OCI-LY7 (cell line): ENCODE measurements at regions not wholly inside any gene's neighbourhood (a gene's known extent, or its start where the extent isn't known, plus 50 kb on each side); places are given as distances from the start of the nearest gene placed in this dataset.
"Not testable (repeated sequence)": the region's sequence is repeated elsewhere in the genome, so short reads cannot be mapped to it uniquely, and the experiment has no call there.

Experiments used
- BruUV-seq: library from RNA; stranded (reverse); fragments of 400-500 nt; replicated peaks from 2 replicates; lab custom pipeline; 2021; lab: Mats Ljungman, UMichigan
- CTCF ChIA-PET: fragments of 300-600 bp; sonication (Branson Sonifier 250); formaldehyde crosslinking; loops from one replicate; lab custom pipeline; 2022; ENCODE audit warnings: antibody characterized with exemption; ENCODE audit not compliant: unreplicated experiment; lab: Charles Lee
- POLR2A ChIA-PET: fragments of 300-600 bp; sonication (Branson Sonifier 250); formaldehyde crosslinking; loops from one replicate; lab custom pipeline; 2022; ENCODE audit warnings: antibody characterized with exemption; lab: Charles Lee
- DNase-seq: peaks from one replicate; pipeline ENCODE4 v3.0.0-alpha.2; 2015; ENCODE audit warnings: low spot score
- H2AFZ ChIP-seq: fragments of 200-600 bp; sonication (generic), shearing (Covaris generic); 2 replicates; pipeline ENCODE4 v1.6.1; 2014; ENCODE audit warnings: mild to moderate bottlenecking, antibody characterized with exemption, low read length, moderate library complexity
- H3K27ac ChIP-seq: fragments of 200-600 bp; sonication (generic); 2 replicates; pipeline ENCODE4 v1.5.1; 2014; ENCODE audit warnings: mixed run types, low read depth, mild to moderate bottlenecking, moderate library complexity, low read length, inconsistent platforms; ENCODE audit not compliant: poor library complexity, severe bottlenecking
- H3K36me3 ChIP-seq: fragments of 200-600 bp; sonication (generic); 2 replicates; pipeline ENCODE4 v1.6.1; 2014; ENCODE audit warnings: mild to moderate bottlenecking, antibody characterized with exemption, low read length, moderate library complexity, mixed read lengths; ENCODE audit not compliant: insufficient read depth
- H3K4me1 ChIP-seq: fragments of 200-600 bp; sonication (generic); 2 replicates; pipeline ENCODE4 v1.5.1; 2014; ENCODE audit warnings: mild to moderate bottlenecking, low read length; ENCODE audit not compliant: insufficient read depth, poor library complexity, severe bottlenecking
- H3K4me2 ChIP-seq: fragments of 200-600 bp; sonication (generic); 2 replicates; pipeline ENCODE4 v1.6.1; 2014; ENCODE audit warnings: mild to moderate bottlenecking, low read length
- H3K4me3 ChIP-seq: fragments of 200-600 bp; sonication (generic); 2 replicates; pipeline ENCODE4 v1.5.1; 2014; ENCODE audit warnings: mild to moderate bottlenecking, low read depth, low read length; ENCODE audit not compliant: poor library complexity, severe bottlenecking
- H3K79me2 ChIP-seq: fragments of 200-600 bp; sonication (generic); 2 replicates; pipeline ENCODE4 v1.6.1; 2016; ENCODE audit warnings: low read depth, mild to moderate bottlenecking, low read length, moderate library complexity, mixed read lengths; ENCODE audit not compliant: insufficient read depth
- H3K9me2 ChIP-seq: fragments of 200-600 bp; sonication (generic); 2 replicates; pipeline ENCODE4 v1.6.1; 2016; ENCODE audit warnings: mild to moderate bottlenecking, low read length, mixed read lengths; ENCODE audit not compliant: insufficient read depth
- H3K9me3 ChIP-seq: fragments of 200-600 bp; sonication (generic); 2 replicates; pipeline ENCODE4 v1.6.1; 2014; ENCODE audit warnings: mild to moderate bottlenecking, mixed run types, low read length, mixed read lengths
- H4K20me1 ChIP-seq: fragments of 200-600 bp; sonication (generic); 2 replicates; pipeline ENCODE4 v1.6.1; 2014; ENCODE audit warnings: mild to moderate bottlenecking, antibody characterized with exemption, low read length, moderate library complexity, mixed read lengths; ENCODE audit not compliant: insufficient read depth
- intact Hi-C: fragments of 100-400 bp; cut with micrococcal nuclease; formaldehyde crosslinking; loops from one replicate; pipeline ENCODE4 v1.10.0; 2022; ENCODE audit not compliant: unreplicated experiment

GRCh38 chr15:30222798-30223591, 88.1 kb downstream of the GOLGA8T start:
- H3K9me3 ChIP-seq, CTCF ChIA-PET, H4K20me1 ChIP-seq, DNase-seq, H3K9me2 ChIP-seq, intact Hi-C loops, H2AFZ ChIP-seq, POLR2A ChIA-PET, H3K4me2 ChIP-seq, H3K4me3 ChIP-seq, H3K4me1 ChIP-seq, BruUV-seq, H3K36me3 ChIP-seq, H3K79me2 ChIP-seq, H3K27ac ChIP-seq: not testable (repeated sequence)

DNA sequence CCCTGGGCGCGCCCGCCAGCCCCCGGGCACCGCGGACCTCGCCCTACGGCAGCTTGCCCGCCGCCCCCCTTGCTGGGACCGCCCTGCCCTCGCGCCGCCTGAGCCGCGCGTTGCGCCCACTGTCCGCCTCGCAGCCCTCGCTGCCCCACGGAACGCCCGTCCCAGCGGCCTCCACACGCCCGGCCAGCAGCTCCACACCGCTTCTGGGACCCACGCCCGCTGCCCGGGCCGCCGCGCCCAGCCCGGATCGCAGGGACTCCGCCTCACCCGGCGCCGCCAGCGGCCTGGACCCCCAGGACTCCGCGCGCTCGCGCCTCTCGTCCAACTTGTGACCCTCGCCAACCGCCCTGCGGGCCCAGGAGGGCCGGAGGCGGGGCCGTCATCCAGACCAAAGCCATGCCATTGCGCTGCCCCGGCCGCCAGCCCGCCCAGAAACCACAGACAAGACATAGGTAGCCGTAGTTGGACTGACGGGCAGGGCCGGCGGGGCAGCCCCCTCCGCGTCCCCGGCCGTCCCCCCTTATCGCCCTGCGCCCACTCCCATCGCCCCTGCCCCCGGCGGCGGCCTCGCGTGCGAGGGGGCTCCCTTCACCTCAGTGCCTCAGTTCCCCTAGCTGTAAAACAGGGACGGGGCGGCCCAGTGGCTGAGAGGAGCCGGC, 90.5 kb downstream of the GOLGA8T start:
- H3K4me1 ChIP-seq, H3K9me3 ChIP-seq, H3K36me3 ChIP-seq, DNase-seq, POLR2A ChIA-PET, H3K4me3 ChIP-seq, H3K4me2 ChIP-seq, H3K27ac ChIP-seq, BruUV-seq, H4K20me1 ChIP-seq, CTCF ChIA-PET, H3K79me2 ChIP-seq, H3K9me2 ChIP-seq, H2AFZ ChIP-seq, intact Hi-C loops: not testable (repeated sequence)

- H2AFZ ChIP-seq, H3K27ac ChIP-seq, H3K36me3 ChIP-seq, H3K9me2 ChIP-seq, CTCF ChIA-PET, DNase-seq, H3K4me1 ChIP-seq, intact Hi-C loops, POLR2A ChIA-PET, H3K4me3 ChIP-seq, H4K20me1 ChIP-seq, H3K9me3 ChIP-seq, BruUV-seq, H3K79me2 ChIP-seq, H3K4me2 ChIP-seq: not testable (repeated sequence)
These were observed 126.7 kb downstream of the GOLGA8T start for GRCh38 chr15:30261432-30262141.

- H3K27ac ChIP-seq, H2AFZ ChIP-seq, DNase-seq, intact Hi-C loops, CTCF ChIA-PET, H3K4me2 ChIP-seq, H3K36me3 ChIP-seq, H4K20me1 ChIP-seq, H3K9me2 ChIP-seq, POLR2A ChIA-PET, H3K4me1 ChIP-seq, H3K9me3 ChIP-seq, H3K4me3 ChIP-seq, H3K79me2 ChIP-seq, BruUV-seq: not testable (repeated sequence)
These were observed 127.2 kb downstream of the GOLGA8T start for GRCh38 chr15:30262142-30262460.

GRCh38 chr15:30264000-30264399, 129.1 kb downstream of the GOLGA8T start:
- H4K20me1 ChIP-seq, intact Hi-C loops, H2AFZ ChIP-seq, H3K79me2 ChIP-seq, CTCF ChIA-PET, POLR2A ChIA-PET, DNase-seq, BruUV-seq, H3K27ac ChIP-seq, H3K9me3 ChIP-seq, H3K9me2 ChIP-seq, H3K4me3 ChIP-seq, H3K4me2 ChIP-seq, H3K4me1 ChIP-seq, H3K36me3 ChIP-seq: not testable (repeated sequence)

DNA sequence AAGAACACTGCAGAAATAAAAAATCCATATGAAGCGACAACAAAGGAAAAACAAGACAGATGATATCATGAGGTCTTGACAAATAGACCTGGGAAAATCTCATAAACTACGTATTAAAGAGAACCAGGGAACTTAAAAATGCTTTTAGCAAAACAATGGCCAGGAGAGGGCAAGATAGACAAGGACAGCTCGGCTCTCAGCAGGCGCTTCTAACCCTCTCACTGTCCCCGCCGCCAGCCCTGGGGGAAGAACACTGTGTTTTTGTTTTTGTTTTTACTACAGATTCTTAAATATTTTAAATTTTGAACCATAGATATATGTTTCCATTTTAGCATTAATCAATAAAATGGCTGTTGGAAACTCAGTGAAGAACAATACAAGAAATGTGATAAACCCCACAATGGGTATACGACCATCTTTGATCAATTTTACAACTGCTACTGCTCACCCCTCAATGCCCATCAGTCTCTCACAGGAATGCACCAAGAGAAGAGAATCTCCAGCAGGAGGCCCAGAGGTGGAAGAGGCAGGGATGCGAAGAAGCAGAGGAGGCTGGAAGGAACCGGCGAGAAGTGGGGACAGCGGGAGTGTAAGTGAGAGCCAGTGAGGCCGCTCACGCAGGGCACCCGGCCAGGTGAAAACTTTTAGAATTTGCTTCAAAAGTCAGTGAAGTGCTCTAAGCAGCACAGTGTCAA, 98.0 kb downstream of the CHRFAM7A start:
- H3K79me2 ChIP-seq, H3K9me2 ChIP-seq, POLR2A ChIA-PET, H3K9me3 ChIP-seq, H2AFZ ChIP-seq, intact Hi-C loops, CTCF ChIA-PET, H3K36me3 ChIP-seq, BruUV-seq, H3K27ac ChIP-seq, DNase-seq, H3K4me2 ChIP-seq, H3K4me1 ChIP-seq, H4K20me1 ChIP-seq, H3K4me3 ChIP-seq: not testable (repeated sequence)
